ENCODE measurements at regions not wholly inside any gene's neighbourhood (a gene's known extent, or its start where the extent isn't known, plus 50 kb on each side); places are given as distances from the start of the nearest gene placed in this dataset.
A peak's percentile ranks its signal among the peaks of the same experiment; 100 is the strongest.

DNA sequence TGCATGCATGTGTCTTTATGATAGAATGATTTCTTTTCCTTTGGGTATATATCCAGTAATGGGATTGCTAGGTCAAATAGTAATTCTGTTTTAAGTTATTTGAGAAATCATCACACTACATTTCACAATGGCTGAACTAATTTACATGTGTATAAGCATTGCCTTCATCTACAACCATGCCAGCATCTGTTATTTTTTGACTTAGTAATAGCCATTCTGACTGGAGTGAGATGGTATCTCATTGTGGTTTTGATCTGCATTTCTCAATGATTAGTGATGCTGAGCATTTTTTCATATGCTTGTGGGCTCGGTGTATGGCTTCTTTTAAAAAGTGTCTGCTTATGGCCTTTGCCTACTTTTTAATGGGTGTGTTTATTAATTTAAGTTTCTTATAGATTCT is 102.3 kb upstream of the CCDC112 start:
- TF ChIP-seq, protein P1, sequence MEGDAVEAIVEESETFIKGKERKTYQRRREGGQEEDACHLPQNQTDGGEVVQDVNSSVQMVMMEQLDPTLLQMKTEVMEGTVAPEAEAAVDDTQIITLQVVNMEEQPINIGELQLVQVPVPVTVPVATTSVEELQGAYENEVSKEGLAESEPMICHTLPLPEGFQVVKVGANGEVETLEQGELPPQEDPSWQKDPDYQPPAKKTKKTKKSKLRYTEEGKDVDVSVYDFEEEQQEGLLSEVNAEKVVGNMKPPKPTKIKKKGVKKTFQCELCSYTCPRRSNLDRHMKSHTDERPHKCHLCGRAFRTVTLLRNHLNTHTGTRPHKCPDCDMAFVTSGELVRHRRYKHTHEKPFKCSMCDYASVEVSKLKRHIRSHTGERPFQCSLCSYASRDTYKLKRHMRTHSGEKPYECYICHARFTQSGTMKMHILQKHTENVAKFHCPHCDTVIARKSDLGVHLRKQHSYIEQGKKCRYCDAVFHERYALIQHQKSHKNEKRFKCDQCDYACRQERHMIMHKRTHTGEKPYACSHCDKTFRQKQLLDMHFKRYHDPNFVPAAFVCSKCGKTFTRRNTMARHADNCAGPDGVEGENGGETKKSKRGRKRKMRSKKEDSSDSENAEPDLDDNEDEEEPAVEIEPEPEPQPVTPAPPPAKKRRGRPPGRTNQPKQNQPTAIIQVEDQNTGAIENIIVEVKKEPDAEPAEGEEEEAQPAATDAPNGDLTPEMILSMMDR (IDR thresholded peaks at IDR 0.05), result no peak

DNA sequence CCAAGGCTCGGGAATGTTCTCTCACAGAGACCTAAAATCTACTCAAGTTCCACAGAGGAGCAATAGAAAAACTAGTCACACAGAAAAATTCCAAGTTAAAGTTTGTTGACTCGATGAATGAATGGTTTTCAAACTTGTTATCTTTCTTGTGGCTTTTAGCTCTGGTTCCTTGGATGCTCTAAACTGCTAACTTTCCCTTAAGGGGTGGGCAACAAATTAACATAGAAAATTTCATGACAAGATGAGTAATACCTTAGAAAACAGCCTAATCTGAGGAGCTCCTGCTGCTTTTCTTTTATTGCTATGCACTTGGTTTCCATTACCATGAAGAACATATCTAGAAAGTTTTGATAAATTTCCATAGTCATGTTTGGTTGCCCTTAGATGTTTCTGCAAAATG is 100.2 kb upstream of the CCDC112 start:
- TF ChIP-seq, protein P1 (IDR thresholded peaks at IDR 0.05), result no peak

DNA sequence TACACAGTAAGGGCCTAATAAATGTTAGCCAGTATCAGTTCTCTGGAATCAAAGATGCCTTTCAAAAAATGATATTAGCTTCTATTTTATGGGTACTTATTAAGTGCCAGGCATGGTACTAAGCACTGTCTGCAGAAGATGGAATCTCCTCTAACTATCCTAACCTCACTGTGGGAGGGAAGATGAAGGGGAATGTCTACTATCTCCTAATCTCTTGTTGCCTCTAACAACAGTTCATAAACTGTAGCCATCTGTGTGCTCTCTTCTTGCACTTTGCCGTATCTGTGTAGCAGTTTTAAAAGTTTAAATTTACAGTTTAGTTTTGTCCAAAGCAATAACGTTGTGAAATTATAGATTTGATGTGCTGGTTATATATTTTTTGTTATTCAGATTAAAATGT is 99.6 kb upstream of the CCDC112 start:
- TF ChIP-seq, protein P1 (IDR thresholded peaks at IDR 0.05), result no peak

DNA sequence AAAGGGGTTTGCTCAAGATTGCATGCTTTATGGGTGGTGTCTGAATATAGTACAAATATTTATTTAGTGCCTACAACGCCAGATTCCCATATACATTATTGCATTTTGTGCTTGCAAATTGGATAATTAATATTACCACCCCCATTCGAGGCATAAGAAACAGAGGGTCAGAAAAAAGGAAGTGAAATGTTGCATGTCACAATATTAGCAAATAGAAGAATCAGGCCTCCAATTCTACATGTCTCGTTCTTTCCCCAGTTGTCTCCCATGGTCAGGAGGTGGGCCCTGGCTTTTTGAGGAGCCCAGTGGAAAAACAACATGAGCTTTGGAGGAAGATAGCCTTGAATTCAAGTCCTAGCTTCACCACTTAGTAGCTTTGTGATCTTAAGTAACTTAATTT is 98.1 kb upstream of the CCDC112 start:
- TF ChIP-seq, protein P1 (IDR thresholded peaks at IDR 0.05), result no peak

DNA sequence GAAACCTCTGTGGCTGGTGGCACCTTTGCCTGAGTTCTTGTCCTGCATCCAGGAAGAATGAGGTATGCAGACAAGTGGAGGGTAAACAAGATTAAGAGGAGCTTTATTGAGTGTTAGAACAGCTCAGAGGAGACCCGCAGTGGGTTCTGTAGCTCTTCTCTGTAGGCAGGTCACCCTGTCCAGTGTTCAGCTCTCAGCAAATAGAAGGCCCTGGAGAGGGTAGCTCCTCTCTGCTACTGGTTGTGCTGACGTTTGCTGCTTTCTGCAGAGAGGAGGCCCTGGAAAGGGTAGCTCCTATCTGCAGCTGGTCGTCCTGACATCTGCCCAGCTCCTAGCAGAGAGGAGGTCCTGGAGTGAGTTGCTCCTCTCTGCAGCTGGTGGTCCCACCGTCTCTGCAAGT is 96.8 kb upstream of the CCDC112 start:
- TF ChIP-seq, protein P1 (IDR thresholded peaks at IDR 0.05), result no peak

DNA sequence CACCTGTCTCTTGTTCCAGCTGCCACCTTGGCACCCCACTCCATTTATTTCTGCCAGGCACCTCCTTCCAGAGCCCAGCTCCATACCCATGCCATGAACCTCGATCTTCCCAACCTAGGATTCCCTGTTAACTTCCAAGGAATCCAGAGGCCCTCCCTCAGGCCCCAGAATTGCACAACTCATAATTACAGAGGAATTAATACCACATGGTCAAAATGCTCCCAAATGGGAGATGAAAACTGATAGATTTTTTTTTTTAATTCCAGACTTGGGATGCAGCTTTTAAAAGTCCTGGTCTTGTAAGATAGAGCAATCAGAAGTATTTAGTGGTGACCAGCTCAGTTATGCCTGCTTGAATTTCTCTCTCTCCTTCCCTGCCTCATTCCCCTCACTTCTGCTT is 96.2 kb upstream of the CCDC112 start:
- TF ChIP-seq, protein P1 (IDR thresholded peaks at IDR 0.05), result no peak

DNA sequence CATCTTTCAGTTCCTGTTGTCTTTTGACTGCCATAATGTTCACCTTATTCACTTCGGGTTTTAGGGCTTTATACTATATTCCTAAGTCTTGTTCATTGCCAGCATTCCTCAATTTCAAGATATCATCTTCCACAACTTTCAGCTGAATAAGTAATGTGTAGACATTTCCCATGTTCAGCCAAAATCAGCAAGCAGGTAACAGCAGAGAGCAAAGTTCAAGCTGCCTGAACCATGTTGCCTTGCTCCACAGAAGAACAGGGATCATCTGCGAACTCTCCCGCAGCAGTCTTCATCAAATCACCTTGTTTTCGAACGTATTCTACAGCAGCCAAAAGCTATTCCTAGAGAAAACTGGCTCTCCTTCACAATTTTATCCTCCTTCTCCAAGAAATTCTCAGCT is 95.3 kb upstream of the CCDC112 start:
- TF ChIP-seq, protein P1 (IDR thresholded peaks at IDR 0.05), result no peak

DNA sequence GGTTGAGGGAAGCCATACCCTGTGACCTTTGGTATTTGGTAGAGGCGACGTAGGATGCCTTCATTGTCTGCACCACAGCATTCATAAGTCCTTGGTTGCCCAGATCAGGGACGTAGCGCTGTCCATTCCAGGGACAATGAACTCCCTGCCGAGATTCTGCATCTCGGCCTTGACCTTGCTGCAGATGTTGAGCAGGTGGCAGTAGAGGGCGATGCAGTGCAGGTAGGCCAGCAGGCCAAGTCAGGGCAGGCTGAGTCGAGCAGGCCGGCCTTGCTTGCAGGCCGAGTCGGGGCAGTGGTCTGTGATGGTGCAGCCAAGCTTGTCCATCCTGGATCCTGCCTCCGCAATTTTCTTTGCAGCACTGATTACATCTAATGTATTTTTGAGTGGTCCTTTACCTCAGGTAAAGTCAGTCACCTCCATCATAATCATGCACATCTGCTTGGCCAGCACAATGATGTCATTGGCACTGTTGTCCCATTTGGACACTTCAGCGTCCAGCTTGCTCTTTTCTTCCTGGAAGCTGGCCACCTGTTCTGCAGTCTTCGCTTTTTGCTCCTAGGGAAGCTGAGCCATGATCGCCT is 93.4 kb upstream of the CCDC112 start:
- TF ChIP-seq, protein P1 (IDR thresholded peaks at IDR 0.05), result peak; percentile 43; the same call in 1 of the 2 replicates

Data from LNCAP (cell line).